Medulla oblongata (tissue), 1 donor: ENCODE measurements at regions not wholly inside any gene's neighbourhood (a gene's known extent, or its start where the extent isn't known, plus 50 kb on each side); places are given as distances from the start of the nearest gene placed in this dataset.

Experiments
- DNase-seq: peaks from one replicate; pipeline ENCODE4 v3.0.0-alpha.2; 2015; ENCODE audit errors: extremely low spot score

DNA sequence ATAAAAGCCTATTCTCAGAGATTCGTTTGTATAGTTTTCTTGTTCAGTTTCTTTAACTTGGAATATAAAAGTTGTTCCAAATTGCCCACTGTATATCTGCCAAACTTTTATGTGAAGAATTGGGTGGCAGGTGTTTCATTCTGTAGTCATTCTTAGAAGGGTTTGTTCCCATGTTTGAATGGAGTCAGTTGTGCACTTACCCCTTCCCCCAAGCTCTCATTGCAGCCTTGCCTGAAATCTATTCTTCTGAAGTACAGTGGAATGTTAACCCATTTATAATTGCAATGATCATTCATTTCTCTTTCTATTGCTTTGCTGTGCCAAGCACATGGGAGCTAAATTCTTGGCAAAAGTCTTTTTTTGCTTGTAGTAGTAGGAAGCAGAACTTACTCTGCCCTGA lies 375.3 kb upstream of the C1orf87 start:
- DNase-seq = peak; percentile 6

DNA sequence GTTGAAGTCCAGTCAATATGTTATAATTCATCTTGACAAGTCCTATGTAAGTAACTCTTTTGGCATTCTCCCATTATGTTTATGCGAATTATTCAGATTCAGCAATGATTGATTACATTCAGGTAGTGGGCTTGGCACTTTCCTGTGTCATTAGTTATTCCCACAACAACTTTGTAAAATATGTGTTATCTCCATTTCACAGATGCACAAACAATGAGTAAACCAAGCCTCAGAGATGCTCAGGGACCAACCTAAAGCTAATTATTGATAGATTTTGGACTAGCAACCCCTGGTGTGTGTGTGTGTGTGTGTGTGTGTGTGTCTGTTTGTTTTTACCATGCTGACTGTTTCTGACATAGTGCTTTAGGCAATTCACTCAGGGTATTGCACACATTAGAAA lies 371.1 kb upstream of the C1orf87 start:
- DNase-seq = no peak

DNA sequence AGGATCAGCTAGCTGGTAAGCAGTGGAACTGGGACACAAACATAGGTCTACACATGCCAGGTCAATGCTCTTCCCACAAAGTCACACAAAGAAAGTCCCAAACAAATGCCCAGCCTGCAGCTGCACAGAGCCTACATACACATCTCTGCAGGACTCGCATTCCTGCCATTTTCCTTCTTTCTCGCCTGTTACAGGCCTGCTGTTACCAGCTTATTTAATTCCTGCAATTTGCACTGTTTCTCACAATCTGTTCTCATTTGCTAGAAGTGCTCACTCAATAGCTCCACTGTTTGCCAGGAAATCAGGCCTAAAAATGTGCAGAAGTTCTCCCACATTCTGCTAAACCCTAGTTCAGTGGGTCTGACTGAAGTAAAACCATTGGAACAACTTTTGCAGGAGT lies 362.6 kb upstream of the C1orf87 start:
- DNase-seq = no peak

DNA sequence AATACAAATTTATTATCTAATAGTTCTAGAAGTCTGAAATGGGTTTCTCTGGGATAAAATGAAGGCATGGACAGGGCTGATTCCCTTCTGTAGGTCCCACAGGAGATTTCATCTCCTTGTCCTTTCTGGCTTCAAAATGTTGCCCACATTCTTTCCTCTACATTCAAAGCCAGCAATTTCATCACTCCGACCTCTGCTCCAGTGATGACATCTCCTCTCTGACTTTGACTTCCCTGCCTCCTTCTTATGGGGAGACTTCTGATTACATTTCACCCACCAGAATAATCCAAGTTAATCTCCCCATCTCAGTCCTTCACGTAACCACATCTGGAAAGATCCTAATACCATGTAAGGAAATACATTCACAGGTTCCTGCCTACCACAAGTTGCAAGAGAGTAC lies 358.0 kb upstream of the C1orf87 start:
- no peak for DNase-seq

DNA sequence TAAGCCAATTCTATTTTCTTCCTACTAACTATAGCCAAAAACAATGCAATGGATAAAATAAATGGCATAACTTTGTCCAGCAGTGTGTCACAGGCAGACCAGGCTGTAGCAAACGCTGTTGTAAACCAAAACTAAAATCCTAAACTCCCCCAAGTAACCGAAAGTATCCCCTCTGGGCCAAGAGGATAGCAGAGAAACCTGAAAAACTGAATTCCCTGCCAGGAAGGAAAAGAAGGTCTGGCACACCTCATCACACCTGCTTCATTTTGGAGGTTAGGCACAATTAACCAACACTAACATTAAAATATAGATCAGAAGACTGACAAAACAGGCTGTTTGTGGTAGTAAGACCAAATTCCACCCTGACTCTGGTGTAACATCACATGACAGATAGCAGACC lies 356.8 kb upstream of the C1orf87 start:
- no peak for DNase-seq

DNA sequence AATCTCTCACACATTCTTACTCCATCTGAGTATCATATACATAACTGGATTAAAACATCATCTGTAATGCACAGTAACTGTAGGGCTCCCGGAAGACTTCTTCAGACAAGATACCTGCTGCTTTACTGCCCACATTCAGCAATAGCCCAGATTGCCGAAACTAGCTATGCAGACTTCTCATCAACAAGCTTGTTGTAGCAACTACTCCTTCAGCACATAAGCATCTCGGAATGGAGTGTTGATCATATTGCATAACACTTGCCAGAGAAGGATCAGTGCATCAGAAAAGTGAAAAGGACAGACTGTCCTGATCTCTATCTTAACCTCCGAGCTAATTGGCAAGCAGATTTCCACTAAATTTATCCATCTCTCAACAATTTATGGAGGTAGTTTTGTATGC lies 354.6 kb upstream of the C1orf87 start:
- no peak for DNase-seq

DNA sequence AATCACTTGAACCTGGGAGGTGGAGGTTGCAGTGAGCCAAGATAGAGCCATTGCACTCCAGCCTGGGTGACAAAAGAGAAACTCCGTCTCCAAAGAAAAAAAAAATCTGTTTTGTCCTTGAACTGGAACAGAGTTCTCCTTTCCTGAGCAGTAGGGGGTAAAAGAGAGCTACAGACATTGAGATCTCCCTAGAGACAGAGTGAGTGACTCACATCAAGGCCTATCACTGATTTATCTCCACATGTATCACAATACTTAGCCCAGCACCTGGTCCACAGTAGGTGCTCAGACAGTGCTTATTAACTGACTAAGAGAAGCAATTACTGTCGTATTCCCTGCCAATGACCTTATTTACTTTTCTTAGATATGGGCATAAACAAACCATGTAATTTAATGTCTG lies 354.1 kb upstream of the C1orf87 start:
- DNase-seq = no peak

DNA sequence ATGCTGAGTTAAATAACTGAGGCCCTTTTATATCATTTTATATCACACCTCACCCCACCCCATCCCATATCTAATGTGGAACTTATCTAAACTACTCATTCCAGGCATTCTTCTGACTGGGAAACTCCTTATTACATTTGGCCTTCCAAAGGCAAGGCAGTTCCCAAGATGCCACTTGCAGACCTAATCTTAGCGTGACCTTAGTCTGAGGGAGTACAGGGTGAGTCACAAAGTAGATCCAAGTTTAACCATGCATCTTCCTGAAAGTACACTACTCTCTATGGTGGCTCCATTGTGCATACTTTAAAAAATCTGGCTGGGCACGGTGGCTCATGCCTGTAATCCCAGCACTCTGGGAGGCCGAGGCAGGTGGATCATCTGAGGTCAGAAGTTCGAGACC lies 353.6 kb upstream of the C1orf87 start:
- no peak for DNase-seq

DNA sequence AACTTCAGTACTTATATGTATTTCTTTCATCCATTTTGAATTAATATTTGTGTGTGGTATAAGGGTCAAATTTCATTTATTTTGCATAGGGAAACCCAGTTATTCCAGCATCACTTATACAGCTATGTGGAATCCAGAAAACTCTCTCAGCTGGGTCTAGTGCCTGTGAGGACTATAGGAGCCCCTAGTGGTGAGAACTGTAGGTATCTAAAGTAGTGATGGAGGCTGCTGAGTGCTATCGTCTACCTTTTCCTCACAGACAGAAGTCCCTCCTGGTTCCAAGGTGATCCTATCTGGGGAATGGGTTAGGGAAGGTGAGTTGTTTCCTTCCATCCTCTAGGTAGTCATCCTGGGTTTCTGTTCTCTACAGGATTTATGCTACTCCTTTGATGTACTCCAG lies 352.0 kb upstream of the C1orf87 start:
- peak; percentile 6 for DNase-seq

DNA sequence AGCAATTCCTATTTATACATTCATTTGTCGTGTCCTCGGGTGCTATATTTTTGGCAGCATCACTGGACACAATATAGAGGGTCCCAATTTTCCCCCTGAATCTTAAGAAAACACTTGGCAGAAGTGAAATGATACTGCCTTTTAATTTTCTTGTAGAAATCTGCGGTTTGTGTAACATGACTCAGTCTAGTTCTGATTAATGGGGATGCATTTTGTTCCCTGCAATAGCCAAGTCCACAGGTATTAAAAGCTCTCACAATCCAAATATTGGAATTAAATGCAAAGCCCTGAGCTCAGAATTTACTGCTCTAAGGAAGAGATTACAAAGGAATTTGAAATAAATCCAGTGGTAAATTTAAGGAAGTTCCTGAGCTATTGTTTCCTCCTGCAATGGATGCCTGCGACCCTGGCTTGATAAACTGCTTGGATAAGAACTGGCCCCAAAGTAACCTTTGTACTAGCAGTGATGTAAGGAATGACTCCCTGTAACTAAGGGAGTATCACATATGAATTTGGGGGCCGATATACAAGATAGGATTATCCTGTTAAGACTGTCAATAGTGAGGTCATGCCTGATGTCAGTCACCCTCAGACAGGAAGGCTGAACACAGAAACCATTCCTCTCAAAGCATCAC lies 349.7 kb upstream of the C1orf87 start:
- no peak for DNase-seq

DNA sequence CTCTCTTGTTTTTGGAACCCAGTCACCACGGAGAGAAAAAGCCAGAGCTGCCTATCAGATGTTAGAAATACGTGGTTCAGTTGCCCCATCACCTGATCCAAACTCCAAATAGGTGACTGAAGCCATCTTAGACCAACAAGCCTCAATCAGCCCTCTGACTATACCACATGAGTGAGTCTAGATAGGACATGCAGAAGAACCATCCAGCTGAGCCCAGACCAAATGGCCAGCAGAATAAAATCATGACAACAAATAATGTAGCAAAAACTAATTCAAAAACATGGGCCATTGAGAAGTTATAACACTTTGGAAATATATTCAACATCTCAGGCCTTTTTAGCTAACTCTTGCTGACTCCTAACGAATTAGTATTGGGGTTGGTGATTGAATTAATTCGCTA lies 348.4 kb upstream of the C1orf87 start:
- no peak for DNase-seq

DNA sequence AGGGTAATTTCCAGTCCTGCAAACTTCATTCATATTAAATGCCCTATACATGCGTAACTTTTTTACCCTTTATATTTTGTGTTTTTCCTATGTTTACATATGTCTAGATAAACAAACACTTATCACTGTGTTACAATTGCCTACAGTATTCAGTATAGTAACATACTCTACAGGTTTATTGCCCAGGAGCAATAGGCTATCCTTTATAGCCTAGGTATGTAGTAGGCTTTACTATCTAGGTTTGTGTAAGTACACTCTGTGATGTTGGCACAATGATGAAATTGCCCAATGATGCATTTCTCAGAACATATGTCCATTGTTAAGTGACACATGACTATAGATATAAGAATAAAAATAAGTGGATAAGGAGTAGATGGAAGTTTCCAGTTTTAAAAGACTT lies 345.5 kb upstream of the C1orf87 start:
- no peak for DNase-seq

DNA sequence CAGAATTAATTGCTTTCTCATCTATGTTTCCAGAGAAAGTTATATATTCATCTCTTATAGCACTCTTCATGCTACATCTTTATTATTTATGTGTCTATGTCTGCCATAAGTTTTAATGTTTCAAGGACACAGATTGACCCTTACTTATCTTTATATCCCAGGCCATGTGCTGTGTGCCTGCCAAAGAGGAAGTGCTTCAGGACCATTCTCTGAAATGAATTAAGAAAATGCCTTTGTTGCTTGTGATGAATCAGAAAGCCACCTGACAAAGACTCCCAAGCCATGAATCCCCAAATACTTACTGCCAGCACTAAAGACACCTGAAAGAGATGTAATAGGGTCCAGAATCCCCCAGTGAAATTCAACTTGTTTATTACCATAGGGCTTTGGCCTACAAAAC lies 342.1 kb upstream of the C1orf87 start:
- no peak for DNase-seq

DNA sequence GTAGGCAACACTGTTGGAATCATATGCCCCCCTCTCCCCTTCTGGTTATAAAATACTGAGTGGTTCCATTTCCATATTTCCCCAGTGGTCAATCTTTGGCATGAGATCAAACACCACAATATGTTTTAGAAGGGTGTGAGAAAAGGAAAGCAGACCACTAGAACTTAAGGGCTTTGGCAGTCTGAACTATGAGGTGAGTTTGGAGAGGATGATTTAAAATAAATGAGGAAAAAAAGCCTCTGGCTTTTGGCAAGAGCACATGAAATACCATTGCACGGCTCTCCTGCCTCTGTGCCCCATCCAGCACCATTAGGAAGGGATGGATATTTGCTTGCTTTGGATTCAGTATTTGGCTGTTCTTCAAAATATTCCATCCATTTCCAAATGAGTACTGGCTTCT lies 339.5 kb upstream of the C1orf87 start:
- DNase-seq = no peak

DNA sequence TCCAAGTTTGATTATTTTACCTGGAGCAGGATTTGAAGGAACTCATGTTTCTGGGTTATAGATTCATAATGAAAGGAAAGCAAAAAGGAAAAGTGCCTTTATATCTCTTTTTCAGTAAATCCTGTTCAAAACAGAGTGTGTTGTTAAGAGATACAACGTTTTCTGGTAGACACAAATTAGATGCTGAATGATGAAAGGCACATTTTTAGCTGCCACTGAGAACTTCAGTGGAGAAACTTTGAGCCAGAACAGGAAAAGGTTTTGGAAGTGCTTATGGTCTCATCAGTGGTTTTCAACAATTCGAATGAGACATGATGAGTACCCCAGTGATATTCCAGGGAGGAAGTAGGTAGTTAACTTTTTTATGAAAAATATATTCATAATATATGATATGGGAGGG lies 338.0 kb upstream of the C1orf87 start:
- DNase-seq = no peak

DNA sequence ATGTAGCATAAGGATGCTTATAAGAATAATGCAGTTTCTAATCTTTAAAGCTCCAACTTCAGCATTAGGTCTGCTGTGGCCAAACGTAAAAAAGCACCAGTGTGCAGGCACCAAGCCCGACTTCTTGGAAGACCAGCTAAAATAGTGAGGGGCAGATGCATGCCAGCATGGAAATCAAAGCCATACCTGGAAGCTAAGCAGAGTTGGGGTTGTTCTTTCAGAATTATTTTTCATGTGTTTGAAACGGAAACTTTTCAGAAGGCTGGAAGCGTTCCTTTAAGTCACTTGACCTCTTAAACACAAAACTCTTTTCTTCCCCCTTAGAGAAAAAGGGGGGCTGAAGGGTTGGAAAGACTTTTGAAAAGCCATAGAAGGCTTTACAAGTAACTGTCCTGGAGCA lies 329.2 kb upstream of the C1orf87 start:
- peak; percentile 41 for DNase-seq

DNA sequence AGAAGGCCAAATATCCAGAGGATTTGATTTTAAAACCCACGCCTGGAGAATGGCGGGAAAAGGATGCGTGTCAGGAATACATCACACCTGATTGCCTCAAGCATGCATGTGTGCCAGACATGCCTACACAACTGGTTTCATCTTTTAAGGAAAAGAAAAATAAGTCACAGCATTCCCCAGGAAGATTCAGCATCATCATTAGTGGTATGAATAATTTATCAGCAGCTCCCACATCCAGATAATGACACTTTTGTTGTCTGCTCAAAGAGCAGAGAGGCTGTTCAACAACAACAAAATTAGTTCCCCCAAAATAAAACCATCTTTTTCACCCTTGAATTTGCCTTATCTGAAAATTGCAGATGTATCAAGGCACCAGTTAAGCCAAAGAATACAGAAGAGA lies 328.6 kb upstream of the C1orf87 start:
- peak; percentile 20 for DNase-seq

DNA sequence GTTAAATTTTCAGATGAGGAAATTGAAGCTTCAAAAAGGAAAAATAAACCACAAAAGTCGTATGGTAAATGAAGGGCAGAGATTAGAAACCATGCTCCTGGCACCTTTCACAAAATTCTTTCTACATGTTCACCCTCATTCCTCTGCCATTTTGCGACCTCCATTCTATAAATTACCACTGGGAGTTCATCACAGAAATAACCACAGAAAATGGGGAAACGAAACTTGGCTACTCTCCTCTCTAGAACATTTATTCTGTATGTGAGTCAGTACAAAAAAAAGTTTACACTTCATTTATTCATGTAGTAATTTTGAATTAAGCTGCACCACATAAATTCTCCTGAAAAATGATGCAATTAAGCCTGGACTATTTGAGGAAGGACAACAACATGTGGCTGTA lies 320.9 kb upstream of the C1orf87 start:
- no peak for DNase-seq

DNA sequence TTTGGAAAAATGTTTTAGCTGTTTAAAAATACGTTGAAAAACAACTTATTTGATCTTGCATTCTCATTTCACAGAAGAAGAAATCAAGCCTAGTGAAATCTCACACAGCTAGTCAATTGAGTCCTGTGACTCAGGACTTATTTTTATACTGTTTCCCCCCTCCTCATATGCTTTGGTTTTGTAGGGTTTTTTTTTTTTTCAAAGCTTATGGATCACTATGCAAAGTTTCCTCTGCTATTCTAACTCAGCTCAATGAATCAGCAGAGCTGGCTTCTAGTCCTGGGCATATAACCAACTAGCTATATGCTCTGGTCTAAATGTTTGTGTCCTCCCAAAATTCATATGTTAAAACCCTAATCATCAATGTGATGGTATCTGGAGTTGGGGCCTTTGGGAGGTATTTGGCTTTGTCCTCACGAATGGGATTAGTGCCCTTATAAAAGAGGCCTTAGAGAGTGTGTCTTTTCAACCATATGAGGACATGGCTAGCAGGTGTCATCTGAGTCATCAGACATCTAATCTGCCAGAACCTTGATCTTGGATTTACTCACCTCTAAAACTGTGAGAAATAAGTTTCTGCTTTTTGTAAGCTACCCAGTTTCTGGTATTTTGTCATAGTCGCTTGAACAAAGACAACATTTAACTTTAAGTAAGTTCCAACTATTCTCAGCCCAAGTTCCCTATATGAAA lies 317.2 kb upstream of the C1orf87 start:
- DNase-seq = no peak

DNA sequence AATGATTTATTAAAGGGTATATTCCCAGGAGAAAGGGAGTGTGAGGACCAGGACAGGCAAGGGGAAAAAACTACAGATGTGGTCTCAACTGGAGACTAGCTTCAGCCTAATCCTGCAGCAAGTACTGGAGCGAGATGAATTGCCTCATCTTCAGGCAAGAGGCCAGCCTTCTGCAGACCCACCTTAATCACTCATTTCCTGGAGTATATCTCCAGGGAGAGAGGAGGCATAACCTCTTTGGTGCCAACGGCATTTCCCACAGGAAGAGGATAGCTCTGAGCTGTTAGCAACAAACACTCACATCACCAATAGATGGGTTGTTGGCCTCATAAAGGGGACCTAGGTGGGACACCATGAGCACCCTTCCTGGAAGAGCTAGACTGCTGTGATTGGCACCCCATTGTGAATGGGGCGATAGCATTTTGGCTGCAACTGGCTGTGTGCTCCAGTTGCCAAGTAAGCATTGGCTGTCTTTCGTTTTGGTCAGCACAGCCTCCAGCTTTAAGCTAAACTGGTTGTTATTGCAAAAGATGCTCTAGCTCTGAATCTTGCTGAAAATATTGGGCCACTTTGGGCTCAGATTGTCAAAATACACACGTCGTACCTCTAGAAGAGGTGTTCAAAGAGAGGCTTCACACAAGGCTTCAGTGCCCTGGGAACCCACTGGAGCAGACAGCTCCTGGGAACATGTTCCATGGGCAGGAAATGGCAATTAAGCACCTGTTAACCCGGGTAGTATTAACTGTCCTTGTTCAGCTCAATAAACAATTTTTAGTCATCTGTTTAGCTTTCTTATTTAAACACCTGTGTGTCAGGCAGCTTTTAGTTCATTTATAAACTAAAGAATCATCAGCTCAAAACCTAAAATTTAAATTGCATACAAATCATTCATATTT lies 314.8 kb upstream of the C1orf87 start:
- DNase-seq = no peak

DNA sequence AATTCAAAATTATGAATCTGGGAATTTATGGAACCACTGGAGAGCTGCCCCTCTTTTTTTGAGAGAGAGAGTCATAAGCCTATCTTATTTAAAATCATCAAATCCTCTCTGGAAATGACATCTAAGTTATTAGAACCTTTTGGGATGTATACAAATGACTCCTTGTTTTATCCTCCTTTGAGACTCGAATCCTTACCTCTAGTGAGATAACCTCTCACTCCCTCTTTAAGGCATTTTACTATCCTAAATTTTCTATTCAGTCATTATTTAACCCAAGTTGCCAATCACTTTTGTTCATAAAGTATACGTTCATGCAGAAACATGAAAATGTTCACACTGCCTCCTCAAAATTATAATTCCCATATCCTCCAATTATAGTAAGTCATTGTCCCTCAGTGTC lies 313.6 kb upstream of the C1orf87 start:
- no peak for DNase-seq

DNA sequence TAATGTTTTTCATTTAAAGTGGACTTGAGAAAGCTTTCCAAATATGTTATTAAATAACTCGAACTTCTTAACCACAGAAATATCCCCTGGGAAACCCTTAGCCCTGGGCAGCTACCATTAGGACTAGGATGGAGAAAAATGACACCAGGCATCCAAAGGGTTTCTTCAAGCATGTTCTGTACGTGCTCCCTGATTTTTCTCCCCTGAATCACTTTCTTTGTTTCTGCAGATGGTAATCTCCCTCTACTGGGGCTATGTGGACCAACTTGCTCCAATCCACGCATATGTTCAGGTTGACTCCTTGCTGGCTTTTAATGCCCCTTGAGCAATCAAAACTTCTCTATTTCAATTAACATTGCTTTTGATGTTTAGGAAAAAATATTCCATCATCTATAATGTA lies 312.7 kb upstream of the C1orf87 start:
- no peak for DNase-seq

DNA sequence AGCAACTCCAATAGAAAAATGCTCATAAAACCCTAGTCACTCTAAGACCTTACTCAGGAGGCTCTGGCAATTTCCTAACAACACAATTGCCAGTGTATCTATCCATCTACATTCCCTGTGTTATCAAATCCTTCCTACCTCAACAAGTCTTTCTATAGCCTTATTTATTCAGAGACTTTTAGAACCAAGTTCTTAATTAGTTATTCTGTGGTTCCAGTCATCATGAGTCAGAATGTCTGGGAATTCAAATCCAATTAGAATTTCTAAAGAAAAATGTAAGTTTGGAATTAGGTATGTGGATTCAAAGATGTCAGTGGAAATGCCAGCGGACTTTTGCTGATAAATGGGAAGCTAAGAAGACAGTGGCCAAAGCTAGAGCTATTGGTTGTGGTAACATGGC lies 302.6 kb upstream of the C1orf87 start:
- no peak for DNase-seq
